Testis (tissue), 2 donors: ENCODE measurements at regions not wholly inside any gene's neighbourhood (a gene's known extent, or its start where the extent isn't known, plus 50 kb on each side); places are given as distances from the start of the nearest gene placed in this dataset.

Experiments
- CTCF ChIP-seq, 3 experiments: fragments of 450-650 bp in 2 of 3; fragments of 200-600 bp in 1 of 3; sonication (generic) in 1 of 3; IDR thresholded peaks; one replicate each; pipeline ENCODE4 v1.5.1; 2016 to 2019; ENCODE audit warnings: antibody characterized with exemption in 3 of 3, mild to moderate bottlenecking in 2 of 3, moderate library complexity in 1 of 3
- POLR2A ChIP-seq: fragments of 450-650 bp; IDR thresholded peaks from one replicate; pipeline ENCODE4 v1.6.1; 2017; ENCODE audit warnings: antibody characterized with exemption, mild to moderate bottlenecking, moderate library complexity

DNA sequence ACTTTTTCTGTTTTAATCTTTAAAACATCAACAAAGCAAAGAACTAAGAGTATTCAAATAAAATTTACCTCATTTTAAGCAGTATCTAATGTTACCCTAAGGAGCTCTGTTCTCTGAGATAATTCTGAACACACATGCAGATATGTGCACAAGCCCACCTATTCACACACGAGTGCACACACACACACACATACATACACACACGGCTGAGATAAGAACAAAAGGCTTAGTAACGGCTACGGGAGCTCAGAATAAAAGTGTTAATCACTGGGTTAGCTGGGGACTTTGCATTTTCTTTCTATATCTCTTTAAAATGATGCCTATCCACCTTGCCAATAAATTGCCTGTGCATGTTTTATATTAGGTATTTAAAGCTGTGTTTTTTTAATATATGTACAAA, 1096.3 kb downstream of the GALC start:
- TF ChIP-seq CTCF (IDR thresholded peaks at IDR 0.05) (no peak), POLR2A (no peak)
